ENCODE measurements at regions not wholly inside any gene's neighbourhood (a gene's known extent, or its start where the extent isn't known, plus 50 kb on each side); places are given as distances from the start of the nearest gene placed in this dataset.

DNA sequence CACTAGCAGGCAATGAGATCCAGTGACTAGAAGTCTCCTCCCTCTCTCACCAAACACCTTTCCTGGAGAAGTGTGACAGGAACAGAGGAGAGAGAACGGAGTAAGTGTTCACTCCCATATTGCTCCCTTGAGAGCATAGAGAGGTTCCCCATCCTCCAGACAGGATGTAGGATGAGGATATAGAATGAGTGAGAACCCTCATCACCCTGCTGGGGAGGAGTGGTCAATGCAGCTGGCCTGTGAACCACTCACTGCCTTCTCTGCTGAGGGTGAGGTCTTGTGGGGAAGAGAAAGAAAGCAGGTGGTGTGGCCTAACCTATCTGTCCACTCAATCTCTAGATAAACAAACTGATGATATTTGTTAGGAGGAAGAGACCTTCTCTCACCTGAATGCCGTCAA, 386.6 kb downstream of the PCDH20 start:
- ChIA-PET POLR2A (no interaction called here), CTCF (no interaction called here)
- Mint-ChIP-seq H3K36me3 (no peaks in the 10 kb centered on the region), H3K27ac (no peak overlapping the region), H3K9me3 (no peaks in the 10 kb centered on the region), H3K4me3 (no peak overlapping the region), H3K4me1 (peaks cover 21% of the 10 kb centered on the region), H3K27me3 (ENCODE audit: low read depth) (no peaks in the 10 kb centered on the region)
- ATAC-seq (peak; percentile 100), DNase-seq (ENCODE audit: low spot score) (peak; percentile 36)
- TF ChIP-seq SOX15 (CRISPR knock-in tag; IDR thresholded peaks at IDR 0.05) = no peak
- TF ChIP-seq, protein P1, sequence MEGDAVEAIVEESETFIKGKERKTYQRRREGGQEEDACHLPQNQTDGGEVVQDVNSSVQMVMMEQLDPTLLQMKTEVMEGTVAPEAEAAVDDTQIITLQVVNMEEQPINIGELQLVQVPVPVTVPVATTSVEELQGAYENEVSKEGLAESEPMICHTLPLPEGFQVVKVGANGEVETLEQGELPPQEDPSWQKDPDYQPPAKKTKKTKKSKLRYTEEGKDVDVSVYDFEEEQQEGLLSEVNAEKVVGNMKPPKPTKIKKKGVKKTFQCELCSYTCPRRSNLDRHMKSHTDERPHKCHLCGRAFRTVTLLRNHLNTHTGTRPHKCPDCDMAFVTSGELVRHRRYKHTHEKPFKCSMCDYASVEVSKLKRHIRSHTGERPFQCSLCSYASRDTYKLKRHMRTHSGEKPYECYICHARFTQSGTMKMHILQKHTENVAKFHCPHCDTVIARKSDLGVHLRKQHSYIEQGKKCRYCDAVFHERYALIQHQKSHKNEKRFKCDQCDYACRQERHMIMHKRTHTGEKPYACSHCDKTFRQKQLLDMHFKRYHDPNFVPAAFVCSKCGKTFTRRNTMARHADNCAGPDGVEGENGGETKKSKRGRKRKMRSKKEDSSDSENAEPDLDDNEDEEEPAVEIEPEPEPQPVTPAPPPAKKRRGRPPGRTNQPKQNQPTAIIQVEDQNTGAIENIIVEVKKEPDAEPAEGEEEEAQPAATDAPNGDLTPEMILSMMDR (IDR thresholded peaks at IDR 0.05) = no peak
- TF ChIP-seq, protein P2, sequence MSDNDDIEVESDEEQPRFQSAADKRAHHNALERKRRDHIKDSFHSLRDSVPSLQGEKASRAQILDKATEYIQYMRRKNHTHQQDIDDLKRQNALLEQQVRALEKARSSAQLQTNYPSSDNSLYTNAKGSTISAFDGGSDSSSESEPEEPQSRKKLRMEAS (CRISPR knock-in tag; IDR thresholded peaks at IDR 0.05) = no peak

DNA sequence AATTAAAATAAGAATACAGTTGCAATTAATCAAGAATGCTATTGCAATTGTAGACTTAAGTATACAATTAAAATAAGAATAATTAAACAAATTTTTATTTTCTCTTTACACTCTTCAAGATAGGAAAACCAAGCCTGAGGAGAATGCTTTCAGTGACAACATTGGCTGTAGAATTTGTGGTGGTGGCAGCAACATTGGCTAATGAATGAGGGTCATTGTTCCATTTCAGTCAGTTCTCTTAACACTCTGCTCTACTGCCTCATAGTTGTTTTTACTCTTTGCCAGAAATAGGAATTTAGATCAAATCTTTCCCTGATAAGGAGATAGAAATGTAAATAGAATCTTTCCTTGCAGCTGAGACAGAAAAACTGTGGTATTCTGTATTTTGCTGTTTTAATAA, 391.6 kb downstream of the PCDH20 start:
- Mint-ChIP-seq H3K4me1 (peaks cover 5% of the 10 kb centered on the region), H3K36me3 (no peaks in the 10 kb centered on the region), H3K27ac (no peak overlapping the region), H3K9me3 (no peaks in the 10 kb centered on the region), H3K4me3 (no peak overlapping the region), H3K27me3 (ENCODE audit: low read depth) (no peaks in the 10 kb centered on the region)
- ATAC-seq = no peak
- TF ChIP-seq JAZF1 (CRISPR knock-in tag; IDR thresholded peaks at IDR 0.05) = no peak
- TF ChIP-seq OVOL2 (CRISPR knock-in tag; IDR thresholded peaks at IDR 0.05; ENCODE audit: borderline replicate concordance) = no peak
- TF ChIP-seq, protein P3, sequence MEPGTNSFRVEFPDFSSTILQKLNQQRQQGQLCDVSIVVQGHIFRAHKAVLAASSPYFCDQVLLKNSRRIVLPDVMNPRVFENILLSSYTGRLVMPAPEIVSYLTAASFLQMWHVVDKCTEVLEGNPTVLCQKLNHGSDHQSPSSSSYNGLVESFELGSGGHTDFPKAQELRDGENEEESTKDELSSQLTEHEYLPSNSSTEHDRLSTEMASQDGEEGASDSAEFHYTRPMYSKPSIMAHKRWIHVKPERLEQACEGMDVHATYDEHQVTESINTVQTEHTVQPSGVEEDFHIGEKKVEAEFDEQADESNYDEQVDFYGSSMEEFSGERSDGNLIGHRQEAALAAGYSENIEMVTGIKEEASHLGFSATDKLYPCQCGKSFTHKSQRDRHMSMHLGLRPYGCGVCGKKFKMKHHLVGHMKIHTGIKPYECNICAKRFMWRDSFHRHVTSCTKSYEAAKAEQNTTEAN (CRISPR knock-in tag; IDR thresholded peaks at IDR 0.05) = no peak
- no peak for TF ChIP-seq ZNF138 (CRISPR knock-in tag; conservative IDR thresholded peaks at IDR 0.05)
- TF ChIP-seq ZBTB21 (CRISPR knock-in tag; IDR thresholded peaks at IDR 0.05; ENCODE audit: borderline replicate concordance) = no peak
- TF ChIP-seq NR3C1 (CRISPR knock-in tag; conservative IDR thresholded peaks at IDR 0.05; ENCODE audit: low read depth) = no peak
- TF ChIP-seq, protein P4, sequence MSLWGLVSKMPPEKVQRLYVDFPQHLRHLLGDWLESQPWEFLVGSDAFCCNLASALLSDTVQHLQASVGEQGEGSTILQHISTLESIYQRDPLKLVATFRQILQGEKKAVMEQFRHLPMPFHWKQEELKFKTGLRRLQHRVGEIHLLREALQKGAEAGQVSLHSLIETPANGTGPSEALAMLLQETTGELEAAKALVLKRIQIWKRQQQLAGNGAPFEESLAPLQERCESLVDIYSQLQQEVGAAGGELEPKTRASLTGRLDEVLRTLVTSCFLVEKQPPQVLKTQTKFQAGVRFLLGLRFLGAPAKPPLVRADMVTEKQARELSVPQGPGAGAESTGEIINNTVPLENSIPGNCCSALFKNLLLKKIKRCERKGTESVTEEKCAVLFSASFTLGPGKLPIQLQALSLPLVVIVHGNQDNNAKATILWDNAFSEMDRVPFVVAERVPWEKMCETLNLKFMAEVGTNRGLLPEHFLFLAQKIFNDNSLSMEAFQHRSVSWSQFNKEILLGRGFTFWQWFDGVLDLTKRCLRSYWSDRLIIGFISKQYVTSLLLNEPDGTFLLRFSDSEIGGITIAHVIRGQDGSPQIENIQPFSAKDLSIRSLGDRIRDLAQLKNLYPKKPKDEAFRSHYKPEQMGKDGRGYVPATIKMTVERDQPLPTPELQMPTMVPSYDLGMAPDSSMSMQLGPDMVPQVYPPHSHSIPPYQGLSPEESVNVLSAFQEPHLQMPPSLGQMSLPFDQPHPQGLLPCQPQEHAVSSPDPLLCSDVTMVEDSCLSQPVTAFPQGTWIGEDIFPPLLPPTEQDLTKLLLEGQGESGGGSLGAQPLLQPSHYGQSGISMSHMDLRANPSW (CRISPR knock-in tag; conservative IDR thresholded peaks at IDR 0.05; ENCODE audit: low read depth) = no peak
- no peak for TF ChIP-seq IRF2 (CRISPR knock-in tag; IDR thresholded peaks at IDR 0.05; ENCODE audit: borderline replicate concordance, low read depth)
- TF ChIP-seq PRRX2 (CRISPR knock-in tag; IDR thresholded peaks at IDR 0.05) = no peak
- TF ChIP-seq, protein P1 (IDR thresholded peaks at IDR 0.05) = no peak
- no peak for TF ChIP-seq RORB (CRISPR knock-in tag; IDR thresholded peaks at IDR 0.05)
- TF ChIP-seq, protein P5, sequence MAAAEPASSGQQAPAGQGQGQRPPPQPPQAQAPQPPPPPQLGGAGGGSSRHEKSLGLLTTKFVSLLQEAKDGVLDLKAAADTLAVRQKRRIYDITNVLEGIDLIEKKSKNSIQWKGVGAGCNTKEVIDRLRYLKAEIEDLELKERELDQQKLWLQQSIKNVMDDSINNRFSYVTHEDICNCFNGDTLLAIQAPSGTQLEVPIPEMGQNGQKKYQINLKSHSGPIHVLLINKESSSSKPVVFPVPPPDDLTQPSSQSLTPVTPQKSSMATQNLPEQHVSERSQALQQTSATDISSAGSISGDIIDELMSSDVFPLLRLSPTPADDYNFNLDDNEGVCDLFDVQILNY (CRISPR knock-in tag; IDR thresholded peaks at IDR 0.05) = no peak
- TF ChIP-seq GRHL2 (CRISPR knock-in tag; IDR thresholded peaks at IDR 0.05; ENCODE audit: insufficient replicate concordance, severe bottlenecking) = no peak
- TF ChIP-seq, protein P6, sequence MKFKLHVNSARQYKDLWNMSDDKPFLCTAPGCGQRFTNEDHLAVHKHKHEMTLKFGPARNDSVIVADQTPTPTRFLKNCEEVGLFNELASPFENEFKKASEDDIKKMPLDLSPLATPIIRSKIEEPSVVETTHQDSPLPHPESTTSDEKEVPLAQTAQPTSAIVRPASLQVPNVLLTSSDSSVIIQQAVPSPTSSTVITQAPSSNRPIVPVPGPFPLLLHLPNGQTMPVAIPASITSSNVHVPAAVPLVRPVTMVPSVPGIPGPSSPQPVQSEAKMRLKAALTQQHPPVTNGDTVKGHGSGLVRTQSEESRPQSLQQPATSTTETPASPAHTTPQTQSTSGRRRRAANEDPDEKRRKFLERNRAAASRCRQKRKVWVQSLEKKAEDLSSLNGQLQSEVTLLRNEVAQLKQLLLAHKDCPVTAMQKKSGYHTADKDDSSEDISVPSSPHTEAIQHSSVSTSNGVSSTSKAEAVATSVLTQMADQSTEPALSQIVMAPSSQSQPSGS (CRISPR knock-in tag; IDR thresholded peaks at IDR 0.05; ENCODE audit: borderline replicate concordance, low read depth) = no peak
- TF ChIP-seq, protein P7, sequence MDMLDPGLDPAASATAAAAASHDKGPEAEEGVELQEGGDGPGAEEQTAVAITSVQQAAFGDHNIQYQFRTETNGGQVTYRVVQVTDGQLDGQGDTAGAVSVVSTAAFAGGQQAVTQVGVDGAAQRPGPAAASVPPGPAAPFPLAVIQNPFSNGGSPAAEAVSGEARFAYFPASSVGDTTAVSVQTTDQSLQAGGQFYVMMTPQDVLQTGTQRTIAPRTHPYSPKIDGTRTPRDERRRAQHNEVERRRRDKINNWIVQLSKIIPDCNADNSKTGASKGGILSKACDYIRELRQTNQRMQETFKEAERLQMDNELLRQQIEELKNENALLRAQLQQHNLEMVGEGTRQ (CRISPR knock-in tag; IDR thresholded peaks at IDR 0.05) = no peak
- TF ChIP-seq ESRRA (CRISPR knock-in tag; IDR thresholded peaks at IDR 0.05; ENCODE audit: borderline replicate concordance) = no peak
- ChIA-PET CTCF (no interaction called here), POLR2A (no interaction called here)
- DNase-seq (ENCODE audit: low spot score) = no peak

All from WTC11 (cell line).